ENCODE measurements at regions not wholly inside any gene's neighbourhood (a gene's known extent, or its start where the extent isn't known, plus 50 kb on each side); places are given as distances from the start of the nearest gene placed in this dataset.

- H3K4me1 Mint-ChIP-seq (ENCODE audit: low read depth), result peaks cover 2% of the 10 kb centered on the region
- no peaks in the 10 kb centered on the region for H3K36me3 Mint-ChIP-seq (ENCODE audit: insufficient read depth)
- DNase-seq (ENCODE audit: low spot score, unreplicated experiment), result no peak
- no peaks in the 10 kb centered on the region for H3K9me3 Mint-ChIP-seq (ENCODE audit: low read depth)
- no peak overlapping the region for H3K27ac Mint-ChIP-seq
- H3K4me3 Mint-ChIP-seq (ENCODE audit: low read depth), result no peak overlapping the region
- no peaks in the 10 kb centered on the region for H3K27me3 Mint-ChIP-seq
- TF ChIP-seq, protein P1, sequence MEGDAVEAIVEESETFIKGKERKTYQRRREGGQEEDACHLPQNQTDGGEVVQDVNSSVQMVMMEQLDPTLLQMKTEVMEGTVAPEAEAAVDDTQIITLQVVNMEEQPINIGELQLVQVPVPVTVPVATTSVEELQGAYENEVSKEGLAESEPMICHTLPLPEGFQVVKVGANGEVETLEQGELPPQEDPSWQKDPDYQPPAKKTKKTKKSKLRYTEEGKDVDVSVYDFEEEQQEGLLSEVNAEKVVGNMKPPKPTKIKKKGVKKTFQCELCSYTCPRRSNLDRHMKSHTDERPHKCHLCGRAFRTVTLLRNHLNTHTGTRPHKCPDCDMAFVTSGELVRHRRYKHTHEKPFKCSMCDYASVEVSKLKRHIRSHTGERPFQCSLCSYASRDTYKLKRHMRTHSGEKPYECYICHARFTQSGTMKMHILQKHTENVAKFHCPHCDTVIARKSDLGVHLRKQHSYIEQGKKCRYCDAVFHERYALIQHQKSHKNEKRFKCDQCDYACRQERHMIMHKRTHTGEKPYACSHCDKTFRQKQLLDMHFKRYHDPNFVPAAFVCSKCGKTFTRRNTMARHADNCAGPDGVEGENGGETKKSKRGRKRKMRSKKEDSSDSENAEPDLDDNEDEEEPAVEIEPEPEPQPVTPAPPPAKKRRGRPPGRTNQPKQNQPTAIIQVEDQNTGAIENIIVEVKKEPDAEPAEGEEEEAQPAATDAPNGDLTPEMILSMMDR (IDR thresholded peaks at IDR 0.05; ENCODE audit: unreplicated experiment), result no peak
Observed at GRCh38 chr1:79283451-79283850, 276.9 kb upstream of the ADGRL4 start.

DNA sequence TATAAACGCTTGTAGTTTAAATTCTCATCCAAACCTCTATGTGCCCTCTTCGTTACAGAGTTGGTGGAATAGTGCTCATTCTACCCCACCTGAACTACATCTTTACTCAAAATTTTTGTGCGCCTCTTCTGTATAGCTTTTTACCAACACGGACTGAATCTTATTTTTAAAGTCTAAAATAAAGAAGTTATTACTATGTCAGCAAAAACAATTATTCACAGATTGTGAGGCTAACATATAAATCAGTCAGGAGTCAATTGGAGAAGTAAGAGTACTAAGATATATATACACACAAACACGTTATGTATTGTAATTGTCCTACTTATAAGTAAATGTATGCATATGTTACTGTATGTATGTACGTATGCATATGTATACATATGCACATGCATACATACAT is 274.9 kb upstream of the ADGRL4 start:
- H3K36me3 Mint-ChIP-seq (ENCODE audit: insufficient read depth), result no peaks in the 10 kb centered on the region

DNA sequence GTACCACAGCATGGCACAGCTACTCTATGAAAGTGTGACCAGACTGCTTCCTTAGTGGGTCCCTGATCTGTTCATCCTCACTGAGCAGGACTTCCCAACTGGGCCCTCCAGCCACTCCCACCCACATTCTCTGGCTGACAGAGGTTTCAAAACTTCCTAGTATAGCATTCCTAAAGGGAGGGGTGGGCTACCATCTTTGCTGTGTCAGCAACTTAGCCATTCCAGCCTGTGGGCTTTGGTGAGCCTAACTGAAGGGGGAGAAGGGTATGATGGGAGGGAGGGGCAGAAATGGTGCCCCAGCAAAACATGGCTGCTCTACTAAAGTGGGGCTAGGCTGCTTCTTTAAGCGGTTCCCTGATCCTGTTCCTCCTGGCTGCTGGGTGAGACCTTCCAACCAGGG is 265.2 kb upstream of the ADGRL4 start:
- Mint-ChIP-seq H3K27ac (no peak overlapping the region), H3K27me3 (no peaks in the 10 kb centered on the region), H3K36me3 (ENCODE audit: insufficient read depth) (no peaks in the 10 kb centered on the region), H3K4me1 (ENCODE audit: low read depth) (no peaks in the 10 kb centered on the region), H3K9me3 (ENCODE audit: low read depth) (peaks cover 20% of the 10 kb centered on the region), H3K4me3 (ENCODE audit: low read depth) (no peak overlapping the region)
- DNase-seq (ENCODE audit: low spot score, unreplicated experiment), result no peak
- TF ChIP-seq, protein P1 (IDR thresholded peaks at IDR 0.05; ENCODE audit: unreplicated experiment), result no peak

More for the DNA sequence above, 274.9 kb upstream of the ADGRL4 start:
- Mint-ChIP-seq H3K27me3 (no peaks in the 10 kb centered on the region), H3K4me3 (ENCODE audit: low read depth) (no peak overlapping the region), H3K4me1 (ENCODE audit: low read depth) (peaks cover 2% of the 10 kb centered on the region), H3K27ac (no peak overlapping the region), H3K9me3 (ENCODE audit: low read depth) (peaks cover 4% of the 10 kb centered on the region)
- no peak for DNase-seq (ENCODE audit: low spot score, unreplicated experiment)
- TF ChIP-seq, protein P1 (IDR thresholded peaks at IDR 0.05; ENCODE audit: unreplicated experiment), result no peak

DNA sequence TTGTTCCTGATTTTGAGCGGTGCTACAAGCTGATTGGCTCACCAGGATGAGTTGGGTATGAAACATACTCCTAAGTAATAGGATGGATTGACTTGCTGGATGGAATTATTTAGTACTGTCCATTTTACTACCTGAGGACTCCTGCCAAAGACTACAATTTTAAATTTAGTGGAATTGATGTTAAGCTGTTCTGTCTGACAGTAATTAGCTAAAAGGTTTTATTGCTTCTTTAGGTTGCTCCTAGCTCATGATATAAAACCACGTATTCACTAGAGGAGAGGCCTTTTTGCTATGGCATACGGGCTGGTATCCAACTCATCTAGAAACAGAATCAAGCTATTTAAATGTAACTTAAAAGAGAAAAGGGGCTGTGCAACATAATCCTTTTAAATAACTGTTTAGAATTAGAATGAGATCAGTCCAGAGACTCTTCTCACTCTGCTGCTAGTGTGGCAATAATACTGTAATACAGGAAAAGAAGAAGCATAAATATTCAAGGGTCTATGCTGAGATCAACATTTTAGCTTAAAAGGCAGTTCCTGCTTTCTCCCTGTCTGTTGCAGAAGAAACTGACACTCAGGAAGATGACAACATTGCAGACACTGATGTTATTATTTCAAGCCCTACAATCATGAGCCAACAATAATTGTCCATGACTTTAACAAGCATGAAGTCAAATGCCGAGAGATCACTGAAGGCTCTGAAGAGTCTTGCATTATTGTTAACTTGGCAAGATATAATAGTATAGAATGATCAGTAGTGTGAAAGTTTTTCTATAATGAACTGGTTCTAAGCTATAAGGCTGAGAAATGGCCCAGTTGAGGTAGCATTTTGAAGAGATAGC is 258.7 kb upstream of the ADGRL4 start:
- H3K4me1 Mint-ChIP-seq (ENCODE audit: low read depth), result peaks cover 20% of the 10 kb centered on the region
- DNase-seq (ENCODE audit: low spot score, unreplicated experiment), result no peak
- no peaks in the 10 kb centered on the region for H3K27me3 Mint-ChIP-seq
- no peak overlapping the region for H3K4me3 Mint-ChIP-seq (ENCODE audit: low read depth)
- no peak overlapping the region for H3K27ac Mint-ChIP-seq
- H3K9me3 Mint-ChIP-seq (ENCODE audit: low read depth), result peaks cover 3% of the 10 kb centered on the region
- TF ChIP-seq, protein P1 (IDR thresholded peaks at IDR 0.05; ENCODE audit: unreplicated experiment), result no peak
- H3K36me3 Mint-ChIP-seq (ENCODE audit: insufficient read depth), result no peaks in the 10 kb centered on the region

DNA sequence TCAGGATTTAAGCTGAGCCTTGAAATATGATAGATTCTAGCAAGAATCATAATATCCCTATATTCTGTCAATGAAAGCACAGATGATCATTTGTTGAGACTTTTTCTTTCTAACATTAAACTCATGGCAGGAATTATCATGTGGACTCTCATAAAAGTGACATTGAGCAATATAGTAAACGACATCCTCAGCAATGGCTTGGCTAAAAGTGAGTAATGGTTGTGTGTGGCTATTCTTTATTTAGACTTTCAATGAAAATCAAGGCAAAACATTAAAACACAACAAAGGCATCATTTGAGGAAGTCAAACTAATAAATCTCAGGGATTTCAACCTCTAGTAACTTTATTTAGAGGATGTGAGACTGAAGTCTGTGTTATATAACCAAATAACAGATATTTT is 257.8 kb upstream of the ADGRL4 start:
- Mint-ChIP-seq H3K27ac (no peak overlapping the region), H3K4me1 (ENCODE audit: low read depth) (peaks cover 24% of the 10 kb centered on the region), H3K9me3 (ENCODE audit: low read depth) (peaks cover 3% of the 10 kb centered on the region), H3K27me3 (no peaks in the 10 kb centered on the region), H3K36me3 (ENCODE audit: insufficient read depth) (no peaks in the 10 kb centered on the region), H3K4me3 (ENCODE audit: low read depth) (no peak overlapping the region)
- TF ChIP-seq, protein P1 (IDR thresholded peaks at IDR 0.05; ENCODE audit: unreplicated experiment), result no peak
- DNase-seq (ENCODE audit: low spot score, unreplicated experiment), result no peak
